ENCODE measurements at regions not wholly inside any gene's neighbourhood (a gene's known extent, or its start where the extent isn't known, plus 50 kb on each side); places are given as distances from the start of the nearest gene placed in this dataset.

DNA sequence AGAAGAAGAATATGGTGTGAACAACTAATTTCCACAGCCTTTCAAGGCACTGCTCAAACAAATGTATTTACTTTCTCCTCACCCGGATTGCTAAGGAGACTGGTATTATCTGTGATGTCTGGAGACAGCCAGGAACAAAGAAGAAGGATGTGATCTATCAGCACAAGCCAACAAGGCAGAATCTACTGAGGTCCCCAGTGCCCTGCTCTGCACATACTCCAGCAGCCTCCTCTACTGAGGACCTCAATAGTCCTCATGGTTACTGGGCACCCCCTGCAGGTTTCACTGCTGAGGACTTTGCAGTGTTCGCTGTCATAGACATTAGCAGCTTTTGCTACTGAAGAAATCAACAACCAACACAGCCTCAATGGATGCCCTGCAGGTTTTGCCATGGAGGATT, 930.1 kb downstream of the ADGRL3 start:
- TF ChIP-seq, protein P1, sequence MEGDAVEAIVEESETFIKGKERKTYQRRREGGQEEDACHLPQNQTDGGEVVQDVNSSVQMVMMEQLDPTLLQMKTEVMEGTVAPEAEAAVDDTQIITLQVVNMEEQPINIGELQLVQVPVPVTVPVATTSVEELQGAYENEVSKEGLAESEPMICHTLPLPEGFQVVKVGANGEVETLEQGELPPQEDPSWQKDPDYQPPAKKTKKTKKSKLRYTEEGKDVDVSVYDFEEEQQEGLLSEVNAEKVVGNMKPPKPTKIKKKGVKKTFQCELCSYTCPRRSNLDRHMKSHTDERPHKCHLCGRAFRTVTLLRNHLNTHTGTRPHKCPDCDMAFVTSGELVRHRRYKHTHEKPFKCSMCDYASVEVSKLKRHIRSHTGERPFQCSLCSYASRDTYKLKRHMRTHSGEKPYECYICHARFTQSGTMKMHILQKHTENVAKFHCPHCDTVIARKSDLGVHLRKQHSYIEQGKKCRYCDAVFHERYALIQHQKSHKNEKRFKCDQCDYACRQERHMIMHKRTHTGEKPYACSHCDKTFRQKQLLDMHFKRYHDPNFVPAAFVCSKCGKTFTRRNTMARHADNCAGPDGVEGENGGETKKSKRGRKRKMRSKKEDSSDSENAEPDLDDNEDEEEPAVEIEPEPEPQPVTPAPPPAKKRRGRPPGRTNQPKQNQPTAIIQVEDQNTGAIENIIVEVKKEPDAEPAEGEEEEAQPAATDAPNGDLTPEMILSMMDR (IDR thresholded peaks at IDR 0.05; ENCODE audit: borderline replicate concordance, control extremely low read depth, extremely low read depth, insufficient read depth, missing control alignments), result no peak
- in situ Hi-C loops (cut with MboI; ENCODE audit: low sequenced_read_pairs, unreplicated experiment), result no loop called here
- no peak for DNase-seq (ENCODE audit: low spot score)
